Naive B cell (primary cell): ENCODE measurements at regions not wholly inside any gene's neighbourhood (a gene's known extent, or its start where the extent isn't known, plus 50 kb on each side); places are given as distances from the start of the nearest gene placed in this dataset.
"Not testable (repeated sequence)": the region's sequence is repeated elsewhere in the genome, so short reads cannot be mapped to it uniquely, and the experiment has no call there.

ENCODE experiments used
- ATAC-seq, 2 donors: fragments of 150-1000 bp; cut with Tn5 transposase; 2 replicates each; pipeline ENCODE4 v1.10.0; 2021; ENCODE audit warnings: low read depth in 2 of 2, mild to moderate bottlenecking in 2 of 2, moderate library complexity in 2 of 2
- DNase-seq: peaks from one replicate; pipeline ENCODE4 v3.0.0; 2022
- H3K27ac Mint-ChIP-seq, 6 donors: one replicate each; pipeline ENCODE4 v1.8.0; 2020 to 2022; ENCODE audit warnings: mild to moderate bottlenecking in 6 of 6, mixed read lengths in 6 of 6, moderate library complexity in 5 of 6, inconsistent platforms in 2 of 6
- H3K27me3 Mint-ChIP-seq, 3 donors: one replicate each; pipeline ENCODE4 v1.8.0; 2021 to 2022; ENCODE audit warnings: mixed read lengths in 3 of 3, mild to moderate bottlenecking in 1 of 3
- H3K36me3 Mint-ChIP-seq, 2 donors: one replicate each; pipeline ENCODE4 v1.8.0; 2020 to 2022; ENCODE audit warnings: mixed read lengths in 2 of 2, inconsistent platforms in 1 of 2, mild to moderate bottlenecking in 1 of 2
- H3K4me1 Mint-ChIP-seq, 3 donors: one replicate each; pipeline ENCODE4 v1.8.0; 2020 to 2022; ENCODE audit warnings: mixed read lengths in 3 of 3, inconsistent platforms in 1 of 3, mild to moderate bottlenecking in 1 of 3, moderate library complexity in 1 of 3
- H3K4me3 Mint-ChIP-seq, 8 donors: one replicate each; pipeline ENCODE4 v1.8.0; 2020 to 2022; ENCODE audit warnings: mild to moderate bottlenecking in 8 of 8, mixed read lengths in 8 of 8, moderate library complexity in 8 of 8, inconsistent platforms in 2 of 8
- H3K9me3 Mint-ChIP-seq, 7 donors: one replicate each; pipeline ENCODE4 v1.8.0; 2020 to 2022; ENCODE audit warnings: mixed read lengths in 7 of 7, mild to moderate bottlenecking in 5 of 7, inconsistent platforms in 2 of 7, moderate library complexity in 1 of 7

GRCh38 chr5:165393839-165394238 lies 1888.4 kb downstream of the MAT2B start:
- Mint-ChIP-seq H3K27me3 (no peaks in the 10 kb centered on the region), H3K9me3 (peaks cover 0 to 15% (median 4%) of the 10 kb centered on the region in 7 donors), H3K36me3 (no peaks in the 10 kb centered on the region), H3K4me3 (no peak overlapping the region), H3K4me1 (no peaks in the 10 kb centered on the region), H3K27ac (no peak overlapping the region)
- no peak for DNase-seq
- no peak for ATAC-seq

DNA sequence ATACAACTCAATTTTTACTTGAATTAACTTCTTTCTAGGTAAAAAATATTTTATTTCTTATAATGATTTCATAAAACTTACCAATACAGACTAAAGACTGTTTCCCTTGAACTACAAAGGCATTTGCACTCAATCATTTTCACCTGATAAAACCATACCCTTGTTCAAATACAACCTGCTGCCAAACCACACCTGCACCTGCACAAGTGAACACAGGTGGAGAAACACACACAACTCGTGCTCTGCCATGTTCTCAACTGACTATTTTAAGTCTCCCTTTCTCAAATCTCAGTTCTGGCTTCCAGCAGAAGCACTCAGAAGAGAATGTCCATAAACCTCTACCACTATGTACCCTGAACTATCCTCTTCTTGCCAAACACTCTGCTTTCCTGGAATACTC lies 1892.1 kb downstream of the MAT2B start:
- H3K36me3 Mint-ChIP-seq: no peaks in the 10 kb centered on the region
- H3K4me3 Mint-ChIP-seq: no peak overlapping the region
- H3K27ac Mint-ChIP-seq: no peak overlapping the region
- DNase-seq (no peak), ATAC-seq (no peak)
- no peaks in the 10 kb centered on the region for H3K27me3 Mint-ChIP-seq
- peaks cover 0 to 3% (median 0%) of the 10 kb centered on the region in 7 donors for H3K9me3 Mint-ChIP-seq
- no peaks in the 10 kb centered on the region for H3K4me1 Mint-ChIP-seq

GRCh38 chr5:165400086-165400485 lies 1894.7 kb downstream of the MAT2B start:
- Mint-ChIP-seq H3K27me3 (no peaks in the 10 kb centered on the region), H3K4me1 (no peaks in the 10 kb centered on the region)
- no peak for ATAC-seq

GRCh38 chr5:165404917-165405316 lies 1899.5 kb downstream of the MAT2B start:
- peaks cover 0 to 19% (median 10%) of the 10 kb centered on the region in 7 donors for H3K9me3 Mint-ChIP-seq
- no peak overlapping the region for H3K27ac Mint-ChIP-seq
- no peaks in the 10 kb centered on the region for H3K36me3 Mint-ChIP-seq
- H3K4me3 Mint-ChIP-seq: no peak overlapping the region
- no peaks in the 10 kb centered on the region for H3K4me1 Mint-ChIP-seq
- H3K27me3 Mint-ChIP-seq: no peaks in the 10 kb centered on the region
- no peak for DNase-seq
- ATAC-seq: no peak

More at GRCh38 chr5:165400086-165400485, 1894.7 kb downstream of the MAT2B start:
- H3K36me3 Mint-ChIP-seq: no peaks in the 10 kb centered on the region
- peaks cover 0 to 5% (median 0%) of the 10 kb centered on the region in 7 donors for H3K9me3 Mint-ChIP-seq
- no peak overlapping the region for H3K27ac Mint-ChIP-seq
- no peak for DNase-seq
- no peak overlapping the region for H3K4me3 Mint-ChIP-seq

GRCh38 chr5:165405340-165405739 lies 1899.9 kb downstream of the MAT2B start:
- Mint-ChIP-seq H3K27ac (no peak overlapping the region), H3K4me3 (no peak overlapping the region), H3K36me3 (no peaks in the 10 kb centered on the region), H3K4me1 (no peaks in the 10 kb centered on the region), H3K9me3 (peaks cover 0 to 19% (median 10%) of the 10 kb centered on the region in 7 donors), H3K27me3 (no peaks in the 10 kb centered on the region)
- no peak for ATAC-seq
- DNase-seq: no peak

DNA sequence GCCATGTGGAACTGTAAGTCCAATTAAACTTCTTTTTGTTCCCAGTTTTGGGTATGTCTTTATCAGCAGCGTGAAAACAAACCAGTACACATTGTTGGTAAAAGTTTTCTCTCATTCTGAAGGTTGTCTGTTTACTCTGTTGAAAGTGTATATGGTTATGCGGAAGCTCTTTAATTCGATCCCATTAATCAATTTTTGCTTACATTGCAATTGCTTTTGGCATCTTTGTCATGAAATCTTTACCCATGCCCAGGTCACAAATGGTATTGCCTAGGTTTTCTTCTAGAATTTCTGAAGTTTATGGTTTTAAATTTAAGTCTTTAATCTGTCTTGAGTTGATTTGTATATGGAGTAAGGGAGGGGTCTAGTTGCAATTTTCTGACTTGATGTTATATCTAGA lies 1901.9 kb downstream of the MAT2B start:
- Mint-ChIP-seq H3K27me3 (no peaks in the 10 kb centered on the region), H3K4me3 (no peak overlapping the region), H3K27ac (no peak overlapping the region), H3K4me1 (no peaks in the 10 kb centered on the region), H3K36me3 (no peaks in the 10 kb centered on the region), H3K9me3 (peaks cover 0 to 17% (median 10%) of the 10 kb centered on the region in 7 donors)
- no peak for DNase-seq
- no peak for ATAC-seq

- H3K36me3 Mint-ChIP-seq: no peaks in the 10 kb centered on the region
- no peak overlapping the region for H3K4me3 Mint-ChIP-seq
- no peaks in the 10 kb centered on the region for H3K27me3 Mint-ChIP-seq
- no peak for ATAC-seq
- no peak overlapping the region for H3K27ac Mint-ChIP-seq
- no peak for DNase-seq
- peaks cover 0 to 20% (median 10%) of the 10 kb centered on the region in 7 donors for H3K9me3 Mint-ChIP-seq
- no peaks in the 10 kb centered on the region for H3K4me1 Mint-ChIP-seq
Measured at GRCh38 chr5:165410476-165410875, 1905.1 kb downstream of the MAT2B start.

GRCh38 chr5:165411532-165411931 lies 1906.1 kb downstream of the MAT2B start:
- not testable (repeated sequence) for H3K36me3 Mint-ChIP-seq, H3K4me1 Mint-ChIP-seq, H3K27ac Mint-ChIP-seq, H3K4me3 Mint-ChIP-seq, H3K27me3 Mint-ChIP-seq, DNase-seq, ATAC-seq
- peaks cover 0 to 21% (median 10%) of the 10 kb centered on the region in 7 donors for H3K9me3 Mint-ChIP-seq

DNA sequence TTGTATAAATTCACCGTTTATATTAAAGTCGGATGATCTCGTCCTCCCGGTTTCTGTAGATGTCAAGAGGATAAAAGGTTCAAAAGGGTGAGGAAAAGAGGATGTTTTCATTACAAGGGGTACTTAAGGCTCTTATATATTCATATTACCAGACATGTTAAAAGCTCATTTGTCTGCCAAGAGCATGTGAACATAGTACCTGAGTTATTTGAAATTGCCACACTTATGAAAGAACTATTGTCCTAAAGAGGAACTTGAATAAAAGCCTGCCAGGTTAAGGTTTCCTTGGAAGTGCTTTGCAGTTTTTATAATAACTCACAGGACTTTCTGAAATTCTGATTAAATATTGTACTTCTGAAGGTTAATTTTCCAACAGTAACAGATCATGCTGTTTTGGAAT lies 1915.1 kb downstream of the MAT2B start:
- DNase-seq (no peak), ATAC-seq (no peak)
- H3K4me3 Mint-ChIP-seq: no peak overlapping the region
- no peaks in the 10 kb centered on the region for H3K36me3 Mint-ChIP-seq
- no peak overlapping the region for H3K27ac Mint-ChIP-seq
- H3K4me1 Mint-ChIP-seq: no peaks in the 10 kb centered on the region
- H3K9me3 Mint-ChIP-seq: peaks cover 0 to 4% (median 2%) of the 10 kb centered on the region in 7 donors
- no peaks in the 10 kb centered on the region for H3K27me3 Mint-ChIP-seq

DNA sequence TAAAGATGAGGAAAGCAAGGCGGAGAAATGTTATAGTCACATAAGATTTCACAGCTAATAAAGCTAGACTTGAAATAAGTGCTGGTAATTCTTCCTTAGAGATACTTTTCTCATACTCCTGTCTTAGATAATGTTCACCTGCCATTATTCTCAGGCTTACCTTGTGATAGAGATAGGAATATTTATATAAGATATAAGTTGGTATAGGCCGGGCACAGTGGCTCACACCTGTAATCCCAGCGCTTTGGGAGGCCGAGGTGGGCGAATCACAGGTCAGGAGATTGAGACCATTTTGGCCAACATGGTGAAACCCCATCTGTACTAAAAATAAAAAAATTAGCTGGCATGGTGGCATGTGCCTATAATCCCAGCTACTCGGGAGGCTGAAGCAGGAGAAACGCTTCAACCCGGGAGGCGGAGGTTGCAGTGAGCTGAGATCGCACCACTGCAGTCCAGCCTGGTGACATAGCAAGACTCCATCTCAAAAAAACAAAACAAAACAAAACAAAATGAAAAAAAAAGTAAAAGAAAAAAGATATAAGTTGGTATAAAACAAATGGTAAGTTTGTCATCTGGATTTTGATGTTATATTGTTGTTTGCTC lies 1918.4 kb downstream of the MAT2B start:
- ATAC-seq: no peak
- H3K4me1 Mint-ChIP-seq: no peaks in the 10 kb centered on the region
- no peaks in the 10 kb centered on the region for H3K36me3 Mint-ChIP-seq
- H3K9me3 Mint-ChIP-seq: peaks cover 0 to 6% (median 0%) of the 10 kb centered on the region in 7 donors
- H3K27ac Mint-ChIP-seq: no peak overlapping the region
- no peak for DNase-seq
- no peak overlapping the region for H3K4me3 Mint-ChIP-seq
- no peaks in the 10 kb centered on the region for H3K27me3 Mint-ChIP-seq

DNA sequence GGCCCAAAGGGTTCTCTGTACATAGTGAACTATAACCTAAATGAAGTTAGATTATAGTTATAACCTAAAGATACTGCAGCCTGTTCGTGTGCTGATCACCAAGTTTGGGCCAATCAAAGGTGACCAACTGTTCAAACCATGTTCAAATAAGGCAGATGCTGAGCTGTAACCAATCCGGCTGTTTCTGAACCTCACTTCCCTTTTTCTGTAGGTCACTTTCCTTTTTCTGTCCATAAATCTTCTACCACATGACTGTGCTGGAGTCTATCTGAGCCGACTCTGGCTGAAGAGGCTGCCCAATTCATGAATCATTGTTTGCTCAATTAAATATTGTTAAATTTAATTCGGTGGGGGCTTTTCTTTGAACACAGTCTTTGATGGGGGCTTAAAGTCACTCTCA lies 1920.2 kb downstream of the MAT2B start:
- no peaks in the 10 kb centered on the region for H3K36me3 Mint-ChIP-seq
- no peaks in the 10 kb centered on the region for H3K27me3 Mint-ChIP-seq
- no peak overlapping the region for H3K4me3 Mint-ChIP-seq
- peaks cover 0 to 6% (median 0%) of the 10 kb centered on the region in 7 donors for H3K9me3 Mint-ChIP-seq
- H3K4me1 Mint-ChIP-seq: no peaks in the 10 kb centered on the region
- ATAC-seq (no peak), DNase-seq (no peak)
- H3K27ac Mint-ChIP-seq: no peak overlapping the region

- Mint-ChIP-seq H3K4me3 (no peak overlapping the region), H3K36me3 (no peaks in the 10 kb centered on the region), H3K27ac (no peak overlapping the region), H3K9me3 (peaks cover 0 to 7% (median 3%) of the 10 kb centered on the region in 7 donors), H3K4me1 (no peaks in the 10 kb centered on the region), H3K27me3 (no peaks in the 10 kb centered on the region)
- DNase-seq: no peak
- ATAC-seq: no peak
Measured at GRCh38 chr5:165448753-165449152, 1943.3 kb downstream of the MAT2B start.

DNA sequence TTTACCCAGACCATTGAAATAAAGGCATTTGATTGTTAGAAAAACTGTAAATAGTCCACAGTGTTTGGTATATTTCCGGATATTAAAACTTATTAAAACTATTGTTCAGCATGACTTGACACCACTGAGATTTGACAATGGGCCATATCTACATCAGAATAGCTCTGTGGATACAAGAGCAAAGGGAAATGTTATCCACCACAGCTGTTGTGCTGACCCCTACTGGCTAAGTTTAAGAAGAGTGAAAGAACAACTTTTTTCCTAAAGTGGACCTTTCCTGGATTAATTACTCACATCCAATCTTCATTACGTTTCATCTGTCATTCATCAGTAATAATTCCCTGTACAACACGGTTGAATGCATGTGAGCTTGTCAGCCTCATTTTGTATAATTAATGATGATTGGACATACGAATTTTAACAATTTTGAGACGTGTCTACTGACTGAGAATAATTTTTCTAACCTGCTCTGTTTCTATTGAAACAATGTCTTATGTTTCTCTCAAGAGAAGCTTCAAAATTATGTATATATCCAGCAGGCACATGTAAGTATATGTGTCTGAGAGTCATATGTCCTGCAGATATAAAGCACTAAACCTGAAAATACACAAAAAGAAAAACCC lies 1952.6 kb downstream of the MAT2B start:
- Mint-ChIP-seq H3K4me3 (no peak overlapping the region), H3K27ac (no peak overlapping the region), H3K36me3 (no peaks in the 10 kb centered on the region), H3K4me1 (no peaks in the 10 kb centered on the region), H3K27me3 (no peaks in the 10 kb centered on the region), H3K9me3 (no peaks in the 10 kb centered on the region)
- ATAC-seq (no peak), DNase-seq (no peak)

GRCh38 chr5:165459232-165459631 lies 1953.8 kb downstream of the MAT2B start:
- DNase-seq (no peak), ATAC-seq (no peak)
- H3K9me3 Mint-ChIP-seq: peaks cover 0 to 3% (median 0%) of the 10 kb centered on the region in 7 donors
- H3K36me3 Mint-ChIP-seq: no peaks in the 10 kb centered on the region
- no peak overlapping the region for H3K4me3 Mint-ChIP-seq
- H3K27me3 Mint-ChIP-seq: no peaks in the 10 kb centered on the region
- no peak overlapping the region for H3K27ac Mint-ChIP-seq
- no peaks in the 10 kb centered on the region for H3K4me1 Mint-ChIP-seq
